OCI-LY1 (cell line): ENCODE measurements at regions not wholly inside any gene's neighbourhood (a gene's known extent, or its start where the extent isn't known, plus 50 kb on each side); places are given as distances from the start of the nearest gene placed in this dataset.

Experiments
- CTCF ChIP-seq: fragments of 200-600 bp; sonication (generic), shearing (Covaris generic); IDR thresholded peaks from 2 replicates; pipeline ENCODE4 v1.5.1; 2017; ENCODE audit warnings: mild to moderate bottlenecking, antibody characterized with exemption, low read length, moderate library complexity, mixed read lengths
- EZH2 ChIP-seq: fragments of 200-600 bp; sonication (generic), shearing (Covaris generic); IDR thresholded peaks from 2 replicates; pipeline ENCODE4 v1.8.0; 2017; ENCODE audit warnings: borderline replicate concordance, mixed run types, mild to moderate bottlenecking, antibody characterized with exemption, low read length, moderate library complexity, mixed read lengths

GRCh38 chr19:32219392-32219791 is 126.0 kb upstream of the ZNF507 start:
- no peak for TF ChIP-seq CTCF
- no peak for TF ChIP-seq EZH2
